Keratinocyte (primary cell): ENCODE measurements at regions not wholly inside any gene's neighbourhood (a gene's known extent, or its start where the extent isn't known, plus 50 kb on each side); places are given as distances from the start of the nearest gene placed in this dataset.

ENCODE experiments used
- DNase-seq: peaks from one replicate; pipeline ENCODE4 v3.0.0-alpha.2; 2011; ENCODE audit warnings: low read depth, missing footprints, low spot score
- FAIRE-seq: peaks from 2 replicates; lab custom pipeline; 2011; peaks lifted over from hg19 to GRCh38; lab: Jason Lieb, UNC
- H2AFZ ChIP-seq: 2 replicates; pipeline ENCODE4 v1.6.0; 2012; ENCODE audit warnings: low read length, control low read depth, inconsistent platforms; ENCODE audit not compliant: control insufficient read depth
- H3K27ac ChIP-seq: 2 replicates; pipeline ENCODE4 v1.5.1; 2011; ENCODE audit warnings: low read length; ENCODE audit not compliant: control insufficient read depth, insufficient read depth
- H3K27me3 ChIP-seq: 3 replicates; pipeline ENCODE4 v1.6.0; 2011; ENCODE audit warnings: low read length; ENCODE audit not compliant: control insufficient read depth, insufficient read depth; ENCODE audit errors: extremely low read depth
- H3K36me3 ChIP-seq, 2 experiments: 2 replicates in 1 of 2; 3 replicates in 1 of 2; pipeline ENCODE4 v1.5.1; 2011; ENCODE audit warnings: low read length in 2 of 2, mild to moderate bottlenecking in 1 of 2; ENCODE audit not compliant: control insufficient read depth in 2 of 2, insufficient read depth in 2 of 2; ENCODE audit errors: extremely low read depth in 1 of 2
- H3K4me1 ChIP-seq: 3 replicates; pipeline ENCODE4 v1.5.1; 2011; ENCODE audit warnings: low read length; ENCODE audit not compliant: control insufficient read depth, insufficient read depth; ENCODE audit errors: extremely low read depth
- H3K4me2 ChIP-seq: 3 replicates; pipeline ENCODE4 v1.6.0; 2011; ENCODE audit warnings: low read depth, low read length; ENCODE audit not compliant: control insufficient read depth, insufficient read depth; ENCODE audit errors: extremely low read depth
- H3K4me3 ChIP-seq, 3 experiments: fragments of 200-600 bp in 1 of 3; sonication (generic) in 1 of 3; 2 replicates in 2 of 3; 3 replicates in 1 of 3; pipeline ENCODE4 v1.5.1; 2011 to 2016; ENCODE audit warnings: low read length in 3 of 3, mild to moderate bottlenecking in 3 of 3, control low read depth in 2 of 3, inconsistent platforms in 1 of 3, low read depth in 1 of 3, mixed read lengths in 1 of 3, mixed run types in 1 of 3, moderate library complexity in 1 of 3; ENCODE audit not compliant: control insufficient read depth in 2 of 3, insufficient read depth in 2 of 3; ENCODE audit errors: extremely low read depth in 1 of 3
- H3K79me2 ChIP-seq: 2 replicates; pipeline ENCODE4 v1.6.0; 2012; ENCODE audit warnings: low read length; ENCODE audit not compliant: control insufficient read depth, insufficient read depth
- H3K9ac ChIP-seq: 3 replicates; pipeline ENCODE4 v1.6.0; 2011; ENCODE audit warnings: low read length; ENCODE audit not compliant: control insufficient read depth, insufficient read depth; ENCODE audit errors: extremely low read depth
- H3K9me1 ChIP-seq: 3 replicates; pipeline ENCODE4 v1.6.0; 2011; ENCODE audit warnings: low read length; ENCODE audit not compliant: control insufficient read depth, insufficient read depth; ENCODE audit errors: extremely low read depth
- H3K9me3 ChIP-seq: 2 replicates; pipeline ENCODE4 v1.5.1; 2012; ENCODE audit warnings: low read depth, low read length; ENCODE audit not compliant: control insufficient read depth
- H4K20me1 ChIP-seq: 3 replicates; pipeline ENCODE4 v1.6.0; 2011; ENCODE audit warnings: low read length; ENCODE audit not compliant: control insufficient read depth, insufficient read depth; ENCODE audit errors: extremely low read depth
- EZH2 ChIP-seq: IDR thresholded peaks from one replicate; pipeline ENCODE4 v1.6.1; 2012; ENCODE audit warnings: inconsistent platforms, mild to moderate bottlenecking, low read length, moderate library complexity
- dilution Hi-C: fragments of 300-500 bp; cut with MboI; formaldehyde crosslinking; loops from one replicate; pipeline ENCODE4 v1.7.0; 2020; ENCODE audit warnings: low sequenced_read_pairs; ENCODE audit not compliant: extremely low pct_ligation_motif_present
- TF ChIP-seq, protein P1 (sequence below), 3 experiments: IDR thresholded peaks in 1 of 3; conservative IDR thresholded peaks in 1 of 3; optimal IDR thresholded peaks in 1 of 3; 2 replicates in 2 of 3; 3 replicates in 1 of 3; pipeline versions ENCODE3 to v1.5.1; 2011; ENCODE audit warnings: low read length in 3 of 3, mild to moderate bottlenecking in 3 of 3, moderate library complexity in 2 of 3, control low read depth in 1 of 3, inconsistent platforms in 1 of 3; ENCODE audit not compliant: insufficient read depth in 2 of 3; ENCODE audit errors: extremely low read depth in 1 of 3

DNA sequence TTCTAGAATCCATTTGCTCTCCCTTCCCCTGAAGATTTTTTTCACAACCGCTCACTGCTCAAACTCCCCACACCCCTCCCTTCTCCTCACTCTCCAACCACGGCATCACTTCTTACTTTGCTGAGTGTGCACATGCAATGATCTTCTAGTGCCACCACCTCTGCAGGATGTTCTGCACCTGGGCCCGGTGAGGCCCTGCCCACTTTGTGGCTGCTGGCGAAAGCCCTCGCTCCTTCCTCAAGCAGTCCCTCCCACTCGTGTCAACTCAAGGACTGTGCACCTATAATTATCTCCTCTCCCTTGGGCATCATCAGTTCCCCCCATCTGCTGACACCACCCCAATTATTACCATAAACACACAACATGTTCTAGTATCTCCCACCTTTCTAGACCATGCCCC is 91.0 kb upstream of the LANCL2 start:
- H3K27me3 ChIP-seq: peaks cover 36% of the 10 kb centered on the region
- dilution Hi-C loops: no loop called here
- FAIRE-seq: no peak
- no peaks in the 10 kb centered on the region for H3K9me3 ChIP-seq
- H3K4me3 ChIP-seq: no peak overlapping the region
- no peak overlapping the region for H3K4me2 ChIP-seq
- no peak overlapping the region for H2AFZ ChIP-seq
- TF ChIP-seq, protein P1, sequence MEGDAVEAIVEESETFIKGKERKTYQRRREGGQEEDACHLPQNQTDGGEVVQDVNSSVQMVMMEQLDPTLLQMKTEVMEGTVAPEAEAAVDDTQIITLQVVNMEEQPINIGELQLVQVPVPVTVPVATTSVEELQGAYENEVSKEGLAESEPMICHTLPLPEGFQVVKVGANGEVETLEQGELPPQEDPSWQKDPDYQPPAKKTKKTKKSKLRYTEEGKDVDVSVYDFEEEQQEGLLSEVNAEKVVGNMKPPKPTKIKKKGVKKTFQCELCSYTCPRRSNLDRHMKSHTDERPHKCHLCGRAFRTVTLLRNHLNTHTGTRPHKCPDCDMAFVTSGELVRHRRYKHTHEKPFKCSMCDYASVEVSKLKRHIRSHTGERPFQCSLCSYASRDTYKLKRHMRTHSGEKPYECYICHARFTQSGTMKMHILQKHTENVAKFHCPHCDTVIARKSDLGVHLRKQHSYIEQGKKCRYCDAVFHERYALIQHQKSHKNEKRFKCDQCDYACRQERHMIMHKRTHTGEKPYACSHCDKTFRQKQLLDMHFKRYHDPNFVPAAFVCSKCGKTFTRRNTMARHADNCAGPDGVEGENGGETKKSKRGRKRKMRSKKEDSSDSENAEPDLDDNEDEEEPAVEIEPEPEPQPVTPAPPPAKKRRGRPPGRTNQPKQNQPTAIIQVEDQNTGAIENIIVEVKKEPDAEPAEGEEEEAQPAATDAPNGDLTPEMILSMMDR (optimal IDR thresholded peaks at IDR 0.05 in 1 of 3, IDR thresholded peaks at IDR 0.05 in 1 of 3, conservative IDR thresholded peaks at IDR 0.05 in 1 of 3; ENCODE audit: extremely low read depth in 1 of 3, insufficient read depth in 2 of 3, low read length in 3 of 3): no peak
- TF ChIP-seq EZH2: no peak
- H3K4me1 ChIP-seq: no peaks in the 10 kb centered on the region
- H3K36me3 ChIP-seq: no peaks in the 10 kb centered on the region
- H3K79me2 ChIP-seq: no peaks in the 10 kb centered on the region
- DNase-seq: no peak
- H4K20me1 ChIP-seq: no peaks in the 10 kb centered on the region
- H3K9me1 ChIP-seq: no peaks in the 10 kb centered on the region
- H3K27ac ChIP-seq: no peak overlapping the region
- no peak overlapping the region for H3K9ac ChIP-seq

DNA sequence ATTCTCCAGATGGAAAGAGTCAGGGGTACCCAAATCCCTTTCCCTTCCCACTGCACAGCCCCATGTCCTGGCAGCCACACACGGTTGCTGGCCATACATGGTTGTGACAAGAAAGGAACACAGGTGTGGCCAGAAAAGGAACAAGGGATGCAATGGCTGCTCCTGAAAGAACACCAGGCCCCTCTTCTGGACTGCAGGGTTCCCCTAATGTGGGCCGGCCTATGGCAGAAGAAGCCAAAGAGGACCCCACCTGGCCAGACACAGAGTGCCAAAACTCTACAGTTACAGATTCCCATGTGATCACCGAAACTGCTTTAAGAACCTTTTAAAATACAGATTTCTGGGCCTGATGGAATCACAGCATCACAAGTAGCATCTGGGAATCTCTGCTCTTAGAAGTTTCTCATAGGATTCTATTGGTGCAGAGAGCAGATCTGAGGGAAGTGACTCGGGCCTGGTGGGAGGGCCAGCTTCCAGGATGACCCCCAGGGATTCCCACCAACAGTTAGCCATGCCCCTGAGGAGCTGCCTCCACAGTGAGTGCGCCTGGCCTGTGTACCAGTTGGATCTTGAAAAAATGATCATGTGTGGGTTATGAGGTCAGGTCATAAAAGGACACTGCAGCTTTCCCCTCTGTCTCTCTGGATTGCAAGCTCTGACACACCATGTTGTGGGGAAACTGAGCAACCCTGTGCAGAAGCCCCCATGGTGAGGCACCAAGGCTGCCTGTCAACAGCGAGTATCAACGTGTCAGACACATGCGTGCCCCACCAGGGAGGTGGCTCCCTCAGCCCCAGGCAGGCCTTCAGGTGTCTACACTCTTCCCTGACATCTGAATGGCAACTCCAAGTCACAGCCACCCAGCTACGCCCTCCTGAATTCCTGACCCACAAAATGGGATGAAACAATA is 89.6 kb upstream of the LANCL2 start:
- Histone ChIP-seq H3K27me3 (peaks cover 36% of the 10 kb centered on the region), H3K9me3 (no peaks in the 10 kb centered on the region), H3K4me1 (no peaks in the 10 kb centered on the region), H3K9me1 (no peaks in the 10 kb centered on the region), H3K9ac (no peak overlapping the region), H3K4me2 (no peak overlapping the region), H3K79me2 (no peaks in the 10 kb centered on the region), H2AFZ (no peak overlapping the region), H3K36me3 (no peaks in the 10 kb centered on the region), H3K27ac (no peak overlapping the region), H4K20me1 (no peaks in the 10 kb centered on the region), H3K4me3 (no peak overlapping the region)
- TF ChIP-seq, protein P1 (optimal IDR thresholded peaks at IDR 0.05 in 1 of 3, IDR thresholded peaks at IDR 0.05 in 1 of 3, conservative IDR thresholded peaks at IDR 0.05 in 1 of 3; ENCODE audit: extremely low read depth in 1 of 3, insufficient read depth in 2 of 3, low read length in 3 of 3): no peak
- no peak for TF ChIP-seq EZH2
- dilution Hi-C loops: loop anchor here (25.0 kb wide), 1 partner anchor 137 kb away; no protein-coding TSS in a partner anchor
- FAIRE-seq (no peak), DNase-seq (no peak)
